ENCODE measurements at regions not wholly inside any gene's neighbourhood (a gene's known extent, or its start where the extent isn't known, plus 50 kb on each side); places are given as distances from the start of the nearest gene placed in this dataset.
"Not testable (repeated sequence)": the region's sequence is repeated elsewhere in the genome, so short reads cannot be mapped to it uniquely, and the experiment has no call there.

GRCh38 chr15:39029741-39030140 is 465.1 kb upstream of the RASGRP1 start:
- Mint-ChIP-seq H3K36me3 (ENCODE audit: low read depth) (no peaks in the 10 kb centered on the region), H3K9me3 (ENCODE audit: insufficient read depth) (no peaks in the 10 kb centered on the region), H3K27me3 (ENCODE audit: low read depth) (peaks cover 13% of the 10 kb centered on the region), H3K4me1 (ENCODE audit: low read depth) (no peaks in the 10 kb centered on the region), H3K27ac (no peak overlapping the region), H3K4me3 (no peak overlapping the region)
- POLR2A ChIA-PET, result no interaction called here
- ATAC-seq (no peak), DNase-seq (no peak)
- CTCF ChIA-PET, result no interaction called here

- Mint-ChIP-seq H3K27me3 (ENCODE audit: low read depth) (peaks cover 9% of the 10 kb centered on the region), H3K4me1 (ENCODE audit: low read depth) (no peaks in the 10 kb centered on the region), H3K9me3 (ENCODE audit: insufficient read depth) (no peaks in the 10 kb centered on the region), H3K4me3 (no peak overlapping the region), H3K36me3 (ENCODE audit: low read depth) (no peaks in the 10 kb centered on the region), H3K27ac (no peak overlapping the region)
- DNase-seq (no peak), ATAC-seq (no peak)
- ChIA-PET POLR2A (no interaction called here), CTCF (no interaction called here)
These were observed 465.9 kb upstream of the RASGRP1 start for GRCh38 chr15:39030291-39031070.

GRCh38 chr15:39031596-39031995 is 467.0 kb upstream of the RASGRP1 start:
- ChIA-PET POLR2A (no interaction called here), CTCF (no interaction called here)
- H3K4me1 Mint-ChIP-seq (ENCODE audit: low read depth), result no peaks in the 10 kb centered on the region
- ATAC-seq, result no peak
- H3K36me3 Mint-ChIP-seq (ENCODE audit: low read depth), result no peaks in the 10 kb centered on the region
- H3K4me3 Mint-ChIP-seq, result no peak overlapping the region
- no peaks in the 10 kb centered on the region for H3K9me3 Mint-ChIP-seq (ENCODE audit: insufficient read depth)
- no peak overlapping the region for H3K27ac Mint-ChIP-seq
- peaks cover 7% of the 10 kb centered on the region for H3K27me3 Mint-ChIP-seq (ENCODE audit: low read depth)
- no peak for DNase-seq

- ATAC-seq (no peak), DNase-seq (no peak)
- POLR2A ChIA-PET, result no interaction called here
- Mint-ChIP-seq H3K4me1 (ENCODE audit: low read depth) (no peaks in the 10 kb centered on the region), H3K36me3 (ENCODE audit: low read depth) (no peaks in the 10 kb centered on the region), H3K9me3 (ENCODE audit: insufficient read depth) (no peaks in the 10 kb centered on the region), H3K4me3 (no peak overlapping the region), H3K27me3 (ENCODE audit: low read depth) (peaks cover 7% of the 10 kb centered on the region), H3K27ac (no peak overlapping the region)
- CTCF ChIA-PET, result no interaction called here
These were observed 470.2 kb upstream of the RASGRP1 start for GRCh38 chr15:39034816-39035215.

- CTCF ChIA-PET; H3K4me1 Mint-ChIP-seq (ENCODE audit: low read depth); H3K36me3 Mint-ChIP-seq (ENCODE audit: low read depth); DNase-seq; H3K27ac Mint-ChIP-seq; H3K9me3 Mint-ChIP-seq (ENCODE audit: insufficient read depth); POLR2A ChIA-PET; ATAC-seq; H3K27me3 Mint-ChIP-seq (ENCODE audit: low read depth); H3K4me3 Mint-ChIP-seq: not testable (repeated sequence)
These were observed 473.0 kb upstream of the RASGRP1 start for GRCh38 chr15:39037611-39038010.

- ATAC-seq (no peak), DNase-seq (no peak)
- no peak overlapping the region for H3K4me3 Mint-ChIP-seq
- no peak overlapping the region for H3K27ac Mint-ChIP-seq
- H3K4me1 Mint-ChIP-seq (ENCODE audit: low read depth), result no peaks in the 10 kb centered on the region
- POLR2A ChIA-PET, result interaction anchor here (0.7 kb wide), 1 partner anchor 1306 kb away, joined by 3 read pairs; no protein-coding TSS in a partner anchor
- H3K27me3 Mint-ChIP-seq (ENCODE audit: low read depth), result peaks cover 6% of the 10 kb centered on the region
- no peaks in the 10 kb centered on the region for H3K9me3 Mint-ChIP-seq (ENCODE audit: insufficient read depth)
- CTCF ChIA-PET, result no interaction called here
- H3K36me3 Mint-ChIP-seq (ENCODE audit: low read depth), result no peaks in the 10 kb centered on the region
These were observed 476.2 kb upstream of the RASGRP1 start for GRCh38 chr15:39040861-39041260.

GRCh38 chr15:39041979-39042495 is 477.4 kb upstream of the RASGRP1 start:
- H3K9me3 Mint-ChIP-seq (ENCODE audit: insufficient read depth), result no peaks in the 10 kb centered on the region

GRCh38 chr15:39051626-39052322 is 487.2 kb upstream of the RASGRP1 start:
- Mint-ChIP-seq H3K27me3 (ENCODE audit: low read depth) (peaks cover 18% of the 10 kb centered on the region), H3K36me3 (ENCODE audit: low read depth) (no peaks in the 10 kb centered on the region), H3K27ac (no peak overlapping the region), H3K4me1 (ENCODE audit: low read depth) (no peaks in the 10 kb centered on the region), H3K9me3 (ENCODE audit: insufficient read depth) (peaks cover 10% of the 10 kb centered on the region), H3K4me3 (no peak overlapping the region)
- ChIA-PET CTCF (no interaction called here), POLR2A (no interaction called here)
- no peak for DNase-seq
- ATAC-seq, result no peak

More at GRCh38 chr15:39041979-39042495, 477.4 kb upstream of the RASGRP1 start:
- DNase-seq (no peak), ATAC-seq (no peak)
- Mint-ChIP-seq H3K27ac (no peak overlapping the region), H3K4me3 (no peak overlapping the region), H3K27me3 (ENCODE audit: low read depth) (peaks cover 9% of the 10 kb centered on the region), H3K36me3 (ENCODE audit: low read depth) (no peaks in the 10 kb centered on the region), H3K4me1 (ENCODE audit: low read depth) (no peaks in the 10 kb centered on the region)
- ChIA-PET CTCF (no interaction called here), POLR2A (no interaction called here)

- Mint-ChIP-seq H3K4me3 (no peak overlapping the region), H3K27me3 (ENCODE audit: low read depth) (peaks cover 18% of the 10 kb centered on the region), H3K9me3 (ENCODE audit: insufficient read depth) (peaks cover 9% of the 10 kb centered on the region), H3K27ac (no peak overlapping the region), H3K36me3 (ENCODE audit: low read depth) (no peaks in the 10 kb centered on the region), H3K4me1 (ENCODE audit: low read depth) (no peaks in the 10 kb centered on the region)
- ChIA-PET CTCF (no interaction called here), POLR2A (no interaction called here)
- DNase-seq, result no peak
- ATAC-seq, result no peak
These were observed 487.7 kb upstream of the RASGRP1 start for GRCh38 chr15:39052323-39052705.

- Mint-ChIP-seq H3K9me3 (ENCODE audit: insufficient read depth) (peaks cover 7% of the 10 kb centered on the region), H3K27me3 (ENCODE audit: low read depth) (peaks cover 21% of the 10 kb centered on the region), H3K4me1 (ENCODE audit: low read depth) (no peaks in the 10 kb centered on the region), H3K27ac (no peak overlapping the region), H3K4me3 (no peak overlapping the region), H3K36me3 (ENCODE audit: low read depth) (no peaks in the 10 kb centered on the region)
- ChIA-PET POLR2A (no interaction called here), CTCF (no interaction called here)
- DNase-seq, result no peak
- no peak for ATAC-seq
These were observed 488.9 kb upstream of the RASGRP1 start for GRCh38 chr15:39053480-39053879.

GRCh38 chr15:39054128-39054732 is 489.6 kb upstream of the RASGRP1 start:
- CTCF ChIA-PET, result no interaction called here
- ATAC-seq, result no peak
- Mint-ChIP-seq H3K27ac (no peak overlapping the region), H3K4me3 (no peak overlapping the region), H3K9me3 (ENCODE audit: insufficient read depth) (peaks cover 3% of the 10 kb centered on the region), H3K36me3 (ENCODE audit: low read depth) (no peaks in the 10 kb centered on the region), H3K4me1 (ENCODE audit: low read depth) (no peaks in the 10 kb centered on the region), H3K27me3 (ENCODE audit: low read depth) (peaks cover 22% of the 10 kb centered on the region)
- POLR2A ChIA-PET, result no interaction called here
- DNase-seq, result no peak

- Mint-ChIP-seq H3K4me3 (no peak overlapping the region), H3K4me1 (ENCODE audit: low read depth) (no peaks in the 10 kb centered on the region), H3K27me3 (ENCODE audit: low read depth) (peaks cover 16% of the 10 kb centered on the region), H3K36me3 (ENCODE audit: low read depth) (no peaks in the 10 kb centered on the region), H3K27ac (no peak overlapping the region), H3K9me3 (ENCODE audit: insufficient read depth) (no peaks in the 10 kb centered on the region)
- ATAC-seq (no peak), DNase-seq (no peak)
- POLR2A ChIA-PET, result no interaction called here
- CTCF ChIA-PET, result no interaction called here
These were observed 491.7 kb upstream of the RASGRP1 start for GRCh38 chr15:39056357-39056756.
